Stimulated activated CD8-positive, alpha-beta memory T cell treated with anti-CD3 and anti-CD28 coated beads, Interleukin-7, amount 100 ng/mL, for 1 hour (primary cell): ENCODE measurements at regions not wholly inside any gene's neighbourhood (a gene's known extent, or its start where the extent isn't known, plus 50 kb on each side); places are given as distances from the start of the nearest gene placed in this dataset.
A peak's percentile ranks its signal among the peaks of the same experiment; 100 is the strongest.
"Not testable (repeated sequence)": the region's sequence is repeated elsewhere in the genome, so short reads cannot be mapped to it uniquely, and the experiment has no call there.

Experiments used
- DNase-seq, 2 donors: peaks; one replicate each; pipeline ENCODE4 v3.0.0-alpha.2; 2020; ENCODE audit warnings: low read depth in 2 of 2

DNA sequence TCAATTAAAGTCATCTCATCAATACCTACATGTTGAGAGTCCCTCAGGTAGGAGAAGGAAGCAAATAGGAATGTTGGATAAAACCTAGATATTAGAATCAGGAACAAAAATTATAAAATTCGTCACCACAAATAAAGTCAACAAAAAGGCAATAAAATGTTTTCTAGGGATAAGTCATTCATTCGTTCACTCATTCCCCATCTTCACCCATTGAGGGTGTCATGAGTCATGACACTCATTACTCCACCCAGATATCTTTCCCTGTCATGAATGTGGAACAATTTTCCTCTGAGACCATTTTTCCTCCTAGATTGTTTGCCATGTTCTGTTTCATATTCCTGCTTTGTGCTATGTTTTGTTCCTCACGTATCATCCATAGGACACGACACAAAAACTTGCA, 50.9 kb upstream of the OLIG3 start:
- no peak for DNase-seq

DNA sequence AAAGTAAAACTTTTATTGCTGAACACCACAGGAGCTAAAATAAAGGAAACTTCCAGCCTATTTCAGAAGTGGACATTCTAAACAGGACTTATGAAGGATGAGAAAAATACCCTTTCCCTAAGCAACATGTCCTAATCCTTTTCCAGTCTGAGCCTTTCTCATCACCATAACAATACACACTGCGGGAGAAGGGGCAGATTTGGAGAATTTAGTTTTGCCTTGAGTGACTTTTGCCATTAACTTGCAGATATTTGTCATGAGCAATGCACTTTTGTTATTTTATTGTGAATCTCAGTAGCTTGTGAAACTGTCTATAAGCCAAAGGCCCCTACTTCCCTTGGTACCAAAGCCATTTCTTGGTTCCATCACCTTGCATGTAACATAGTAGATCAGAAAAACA, 53.0 kb upstream of the OLIG3 start:
- no peak for DNase-seq

DNA sequence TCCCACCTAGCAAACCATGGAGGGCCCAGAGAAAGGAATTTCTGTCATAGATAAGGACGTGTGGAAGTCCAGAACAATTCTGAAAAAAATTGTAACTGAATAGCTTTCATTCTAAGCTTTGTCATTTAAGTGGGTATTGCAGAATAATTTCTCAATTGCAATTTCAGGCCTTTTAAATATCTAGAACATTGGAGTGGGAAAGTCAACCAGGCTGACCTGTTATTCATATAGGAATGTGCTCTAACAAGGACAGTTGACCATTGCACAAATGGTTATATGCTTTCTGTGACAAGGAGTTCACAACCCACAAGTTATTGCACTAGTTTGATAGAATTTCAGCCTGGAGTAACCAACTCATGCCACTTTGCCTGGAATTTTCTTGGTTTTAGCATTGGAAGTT, 53.4 kb upstream of the OLIG3 start:
- DNase-seq: no peak

DNA sequence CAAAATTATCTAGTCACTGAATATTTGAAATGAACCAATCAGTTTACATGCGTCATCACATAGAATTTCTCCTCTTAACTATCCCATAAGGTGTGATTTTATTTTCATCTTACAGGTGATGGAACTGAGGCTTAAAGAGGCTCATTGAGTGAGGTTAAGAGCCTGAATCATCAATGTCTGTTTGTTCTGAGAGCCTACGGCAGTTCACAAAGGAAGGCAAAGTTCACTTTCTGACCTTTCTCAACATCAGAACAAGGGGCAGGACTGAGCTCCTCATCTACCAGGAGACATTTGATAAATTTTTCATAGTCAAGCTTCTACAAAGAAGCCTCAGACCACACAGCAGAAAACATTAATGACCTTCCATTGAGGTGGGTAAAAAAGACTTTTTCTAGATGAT, 54.9 kb upstream of the OLIG3 start:
- no peak for DNase-seq

DNA sequence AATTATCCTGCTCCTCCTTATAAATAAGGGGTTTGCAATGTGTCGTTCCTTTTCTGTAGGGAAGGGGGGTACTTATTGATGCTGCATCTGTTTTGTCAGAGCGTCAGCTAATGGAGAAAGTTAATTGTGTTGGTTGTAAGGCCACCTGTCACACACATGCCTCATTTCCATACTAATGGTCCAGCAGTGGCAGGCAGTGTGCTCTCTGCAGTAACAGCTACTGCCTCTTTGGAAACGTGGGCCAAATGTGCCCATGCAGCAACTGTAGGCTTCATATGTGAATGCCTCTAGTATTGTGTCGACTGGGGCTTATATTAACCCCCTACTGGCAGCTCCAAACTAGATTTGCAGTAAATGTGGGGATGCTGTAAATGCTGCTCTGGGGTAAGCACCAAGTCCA, 56.3 kb upstream of the OLIG3 start:
- no peak for DNase-seq

DNA sequence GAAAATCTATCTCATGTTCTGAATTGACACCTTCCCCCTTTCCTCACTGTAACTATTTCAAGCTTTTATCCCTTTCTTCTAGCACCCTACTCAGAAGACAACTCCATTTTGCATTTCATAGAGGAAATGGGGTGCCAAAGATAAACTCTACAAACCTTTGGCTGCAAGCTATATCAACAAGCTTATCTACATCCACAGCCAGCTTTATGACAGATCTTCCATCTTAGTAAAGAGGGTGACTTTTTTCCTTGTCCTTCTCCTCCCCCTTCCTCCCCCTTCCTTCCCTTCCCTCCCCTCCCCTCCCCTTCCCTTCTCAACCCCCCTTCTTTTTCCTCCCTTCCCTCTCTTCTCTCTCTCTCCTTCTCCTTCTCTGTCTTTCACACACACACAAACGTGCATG, 58.0 kb upstream of the OLIG3 start:
- DNase-seq: no peak

DNA sequence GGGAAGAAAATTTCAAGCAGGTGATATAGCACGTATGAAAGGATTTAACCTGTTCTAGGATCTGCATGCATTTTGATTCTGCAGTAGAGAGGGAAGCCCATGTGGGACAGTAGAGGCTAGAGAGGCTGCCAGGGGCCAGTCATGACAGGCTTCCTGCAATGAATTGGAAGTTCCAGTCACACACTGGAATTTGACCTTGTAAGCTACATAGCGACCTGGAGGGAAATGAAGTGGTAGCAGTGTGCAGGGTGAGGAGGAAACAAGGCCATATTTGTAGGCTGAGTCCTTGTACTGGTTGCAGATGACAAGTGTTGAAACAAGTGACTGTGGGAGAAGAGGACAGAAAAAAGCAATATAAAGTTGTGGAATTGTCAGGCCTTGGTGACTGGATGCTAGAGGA, 58.6 kb upstream of the OLIG3 start:
- DNase-seq: no peak

DNA sequence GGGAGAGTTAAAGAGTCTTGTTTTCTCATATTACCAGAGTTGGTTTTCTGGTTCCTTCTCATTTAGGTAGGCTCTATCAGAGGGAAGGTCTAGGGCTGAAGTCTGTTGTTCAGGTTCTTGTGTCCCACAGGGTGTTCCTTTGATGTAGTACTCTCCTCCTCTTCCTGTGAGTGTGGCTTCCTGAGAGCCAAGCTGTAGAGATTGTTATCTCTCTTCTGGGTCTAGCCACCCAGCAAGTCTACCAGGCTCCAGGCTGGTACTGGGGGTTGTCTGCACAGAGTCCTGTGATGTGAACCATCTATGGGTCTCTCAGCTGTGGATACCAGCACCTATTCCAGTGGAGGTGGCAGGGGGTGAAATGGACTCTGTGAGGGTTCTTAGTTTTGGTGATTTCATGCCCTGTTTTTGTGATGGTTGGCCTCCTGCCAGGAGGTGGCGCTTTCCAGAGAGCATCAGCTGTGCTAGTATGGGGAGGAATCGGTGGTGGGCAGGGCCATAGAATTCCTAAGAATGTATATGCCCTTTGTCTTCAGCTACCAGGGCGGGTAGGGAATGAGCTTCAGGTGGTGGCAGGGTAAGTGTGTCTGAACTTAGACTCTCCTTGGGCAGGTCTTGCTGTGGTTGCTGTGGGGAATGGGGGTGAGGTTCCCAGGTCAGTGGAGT, 65.5 kb upstream of the OLIG3 start:
- not testable (repeated sequence) for DNase-seq

DNA sequence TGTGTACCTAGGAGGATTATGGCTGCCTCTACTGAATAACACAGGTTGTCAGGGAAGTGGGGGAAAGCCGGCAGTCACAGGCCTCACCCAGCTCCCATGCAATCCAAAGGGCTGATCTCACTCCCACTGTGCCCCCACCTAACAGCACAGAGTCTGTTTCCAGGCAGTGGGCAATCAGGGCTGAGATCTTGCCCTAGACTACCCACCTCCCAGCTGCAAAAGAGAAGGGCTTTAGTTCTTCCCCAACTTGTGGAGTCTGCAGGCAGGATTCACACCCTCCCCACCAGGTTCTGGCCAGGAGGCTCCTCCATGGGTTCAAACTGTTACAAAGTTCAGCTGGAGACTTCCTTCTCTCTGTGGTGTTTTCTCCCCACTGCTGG, 66.0 kb upstream of the OLIG3 start:
- DNase-seq: no peak

DNA sequence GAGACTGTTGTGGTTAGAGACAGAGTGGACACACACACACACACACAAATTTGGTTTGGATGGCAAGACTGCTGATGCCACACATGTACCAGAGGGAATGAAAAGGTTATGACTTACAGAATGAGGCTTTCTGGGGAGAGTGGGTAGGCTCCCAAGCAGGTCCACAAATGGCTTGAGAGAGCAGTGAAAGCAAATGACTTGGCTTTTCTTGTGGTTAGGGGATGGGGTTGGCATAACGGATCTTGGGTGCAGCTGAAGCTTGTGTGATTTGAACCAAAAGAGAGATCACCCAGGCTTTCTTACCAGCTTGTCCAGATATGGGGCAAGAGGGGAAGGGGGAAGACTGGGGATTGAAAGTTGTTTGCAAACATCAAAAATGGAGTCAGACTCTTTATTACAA, 73.9 kb upstream of the OLIG3 start:
- DNase-seq: no peak

DNA sequence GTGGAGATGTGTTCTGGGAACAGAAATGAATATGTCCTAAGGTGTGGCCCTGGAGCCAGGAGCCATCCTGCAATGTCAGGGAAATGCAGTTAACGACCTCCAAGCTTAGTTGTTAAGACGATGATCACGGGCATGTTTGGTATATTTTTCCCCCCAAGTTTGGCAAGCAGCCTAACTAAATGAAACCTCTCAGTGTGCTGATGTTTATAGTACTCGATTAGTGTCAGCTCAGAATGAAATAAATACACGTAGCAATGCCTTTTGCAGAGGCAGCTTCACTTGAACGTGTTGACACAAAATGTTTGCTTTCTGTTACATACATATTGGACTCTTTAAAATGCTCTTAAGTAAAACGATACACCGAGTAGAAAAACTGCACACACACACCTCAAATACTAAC, 76.2 kb upstream of the OLIG3 start:
- no peak for DNase-seq

DNA sequence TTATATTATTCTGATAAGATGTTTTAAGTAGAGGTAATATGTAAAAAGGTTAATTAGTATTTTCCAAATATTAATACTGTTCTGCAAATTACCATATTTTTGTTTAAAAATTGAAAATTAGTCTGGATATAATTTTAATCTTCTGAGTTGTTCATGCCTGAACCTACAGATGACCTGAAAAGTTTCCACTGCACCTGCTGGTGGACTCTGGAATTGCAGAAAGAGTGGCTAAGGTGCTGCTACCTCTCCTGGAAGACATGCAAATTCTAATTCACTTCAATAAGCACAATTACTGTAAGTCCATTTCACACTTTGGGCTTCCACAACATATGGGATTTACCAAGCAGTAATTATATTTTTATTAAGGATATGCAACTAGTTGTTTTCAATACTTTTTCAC, 77.7 kb upstream of the OLIG3 start:
- peak; percentile 18 to 50 for DNase-seq

DNA sequence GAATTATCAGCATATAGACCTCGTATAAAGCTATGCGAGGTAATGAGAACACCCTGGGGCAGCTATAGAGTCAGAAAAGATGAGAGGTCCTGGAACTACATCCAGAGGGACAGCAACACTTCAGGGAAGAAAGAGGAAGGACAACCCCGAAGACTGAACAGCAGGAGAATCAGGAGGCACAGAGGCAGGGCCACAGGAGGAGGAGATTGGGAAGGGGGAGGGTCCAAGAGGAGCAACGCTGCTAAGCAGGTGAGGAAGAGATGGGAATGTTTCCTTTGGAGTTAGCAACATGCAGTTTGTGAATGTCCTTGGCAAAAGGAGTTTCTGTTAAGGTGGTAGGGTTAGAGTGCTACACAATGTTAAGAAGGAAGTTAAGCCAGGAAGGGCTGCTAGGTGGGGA, 79.5 kb upstream of the OLIG3 start:
- no peak for DNase-seq

DNA sequence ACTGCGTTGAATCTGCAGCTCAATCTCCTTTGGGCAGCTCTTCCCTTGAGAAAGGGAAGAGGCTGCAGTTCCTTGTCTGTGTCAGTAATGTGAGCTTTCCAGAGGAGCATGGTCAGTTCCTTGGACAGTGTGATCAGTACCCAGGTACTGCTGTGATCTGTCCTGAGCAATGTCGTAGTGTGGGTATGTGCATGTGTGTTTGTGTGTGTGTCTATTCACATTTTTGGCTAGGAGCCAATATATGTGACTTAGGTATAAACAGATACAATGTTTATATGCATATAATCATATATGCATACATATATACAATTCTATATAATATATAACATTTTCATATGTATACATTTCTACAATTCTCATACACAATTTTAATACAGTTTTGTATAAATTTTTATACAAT, 85.4 kb upstream of the OLIG3 start:
- no peak for DNase-seq

DNA sequence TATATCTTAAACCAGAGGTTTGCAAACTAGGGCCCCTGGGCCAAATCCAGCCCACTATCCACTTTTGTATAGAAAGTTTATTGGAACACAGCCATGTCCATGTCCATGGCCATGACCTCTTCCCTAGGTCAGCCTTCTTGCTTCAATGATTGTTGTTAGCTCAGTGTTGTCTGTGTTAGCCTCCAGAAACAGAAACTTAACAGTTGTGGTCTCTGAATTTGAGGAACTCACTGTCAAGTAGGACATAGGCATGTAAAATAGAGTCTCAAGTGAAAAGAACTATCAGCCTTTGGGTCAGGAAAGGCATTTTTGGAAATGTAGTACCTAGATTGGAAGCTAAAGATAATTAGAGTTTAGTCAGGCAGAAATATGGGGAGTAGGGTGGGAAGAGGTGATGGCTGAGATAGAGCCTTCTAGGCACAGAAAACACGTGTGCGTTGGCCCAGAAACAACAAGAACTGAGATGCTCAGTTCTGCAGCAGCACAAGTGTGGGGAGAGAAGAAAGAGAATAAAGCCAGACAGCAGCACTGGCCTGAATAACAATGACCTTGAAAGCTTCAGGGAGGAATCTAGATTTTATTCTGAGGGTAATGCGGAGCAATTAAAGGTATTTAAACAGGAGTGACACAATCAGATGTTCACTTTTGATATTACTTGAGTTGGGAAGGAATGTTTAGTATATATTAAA, 87.0 kb upstream of the OLIG3 start:
- DNase-seq: no peak

DNA sequence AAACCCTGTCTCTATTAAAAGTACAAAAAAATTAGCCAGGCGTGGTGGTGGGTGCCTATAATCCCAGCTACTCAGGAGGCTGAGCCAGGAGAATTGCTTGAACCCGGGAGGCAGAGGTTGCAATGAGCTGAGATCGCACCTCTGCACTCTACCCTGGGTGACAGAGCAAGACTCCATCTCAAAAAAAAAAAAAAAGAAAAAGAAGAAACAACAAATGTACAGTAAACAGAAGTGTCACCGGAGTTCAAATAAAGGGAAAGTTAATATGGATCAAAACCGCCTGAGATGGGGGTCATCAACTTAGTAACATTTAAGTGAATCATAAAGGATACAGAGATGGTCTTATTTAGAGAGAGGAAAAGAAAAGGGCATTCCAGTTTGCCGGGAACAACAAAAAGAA, 89.3 kb upstream of the OLIG3 start:
- not testable (repeated sequence) for DNase-seq

DNA sequence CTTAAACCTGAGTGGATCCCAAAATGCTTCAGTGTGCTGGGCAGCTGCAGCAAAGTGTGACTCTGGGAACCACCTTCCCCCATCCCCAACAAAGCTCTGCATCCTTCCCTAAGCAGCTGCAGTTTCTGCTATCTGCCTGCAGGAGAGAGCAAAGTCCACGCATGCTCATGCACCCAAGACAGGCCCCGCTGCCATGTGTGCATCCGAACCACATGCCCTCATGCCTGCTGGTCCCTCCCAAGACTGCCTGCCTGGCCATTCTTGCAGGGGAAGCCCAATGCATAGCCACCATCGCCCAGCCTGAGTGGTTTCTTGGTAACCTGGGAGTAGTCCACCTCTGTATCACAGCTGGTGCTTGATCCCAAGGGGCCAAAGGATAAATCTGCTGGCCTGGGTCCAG, 94.3 kb upstream of the OLIG3 start:
- DNase-seq: no peak

DNA sequence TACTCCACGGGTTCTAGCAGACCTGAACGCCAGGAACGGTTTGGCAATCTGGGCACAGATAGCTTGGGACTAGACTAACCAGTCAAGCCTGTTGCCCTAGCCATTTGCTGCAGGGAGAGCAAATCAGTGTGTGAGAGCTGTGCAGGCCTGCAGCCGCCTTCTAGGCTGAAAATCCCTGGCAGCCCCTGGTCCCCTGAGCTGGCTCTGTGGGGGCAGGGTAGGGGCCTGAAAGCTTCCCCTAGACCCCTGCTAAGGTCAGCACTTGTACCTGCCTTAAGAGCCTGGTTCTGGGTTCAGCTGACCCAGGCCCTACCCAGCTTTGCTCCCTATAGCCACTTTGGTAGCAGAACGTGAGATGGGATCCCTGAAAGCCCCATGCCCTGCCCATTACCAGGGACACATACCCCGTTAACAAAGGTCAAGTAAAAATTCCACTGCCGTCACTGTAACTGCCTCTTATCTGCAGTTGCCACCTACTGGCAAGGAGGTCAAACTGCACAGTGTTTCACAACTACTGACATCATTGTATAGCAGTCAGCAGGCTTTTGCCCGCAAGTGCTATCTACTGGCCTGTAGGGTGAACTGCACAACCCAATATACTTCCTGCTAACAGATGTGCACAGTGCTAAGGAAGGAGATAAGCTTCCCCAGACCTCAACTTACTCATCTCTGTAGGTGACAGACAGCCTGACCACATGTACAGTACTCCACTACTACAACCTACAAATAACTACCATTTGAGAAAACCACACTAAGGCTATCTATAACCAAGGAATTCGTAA, 95.1 kb upstream of the OLIG3 start:
- peak in 1 of 2 donors; percentile 22 for DNase-seq

DNA sequence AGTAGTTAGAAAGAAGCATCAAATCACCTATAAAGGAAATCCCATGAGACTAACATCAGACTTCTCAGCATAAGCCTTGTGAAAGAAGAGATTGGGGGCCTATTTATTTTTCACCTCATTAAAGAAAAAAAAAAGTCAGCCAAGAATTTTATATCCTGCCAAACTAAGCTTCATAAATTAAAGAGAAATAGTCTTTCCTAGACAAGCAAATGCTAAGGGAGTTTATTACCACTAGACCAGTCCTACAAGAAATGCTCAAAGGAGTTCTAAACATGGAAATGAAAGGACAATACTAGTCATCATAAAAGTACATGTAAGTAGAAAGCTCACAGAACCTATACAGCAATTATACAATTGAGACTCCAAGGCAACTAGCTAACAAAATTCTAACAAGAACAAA, 96.5 kb upstream of the OLIG3 start:
- no peak for DNase-seq

DNA sequence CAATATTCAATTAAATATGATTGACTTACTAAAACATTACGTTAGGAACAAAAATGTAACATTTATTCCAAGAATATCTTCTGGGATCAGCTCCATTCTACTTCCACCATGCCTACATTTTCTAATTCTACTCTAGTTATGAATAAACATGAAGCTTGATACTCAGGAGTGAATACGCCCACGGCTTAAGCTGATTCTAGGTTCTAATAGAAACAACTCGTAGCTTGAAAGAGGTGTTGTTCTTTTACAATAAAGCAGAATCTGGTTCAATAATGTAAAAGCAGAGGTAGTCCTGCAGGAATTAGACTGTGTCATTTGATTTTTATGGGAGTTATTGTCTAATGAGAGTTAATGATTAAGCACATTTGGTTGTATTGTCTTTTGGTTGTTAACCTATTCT, 107.3 kb upstream of the OLIG3 start:
- no peak for DNase-seq

DNA sequence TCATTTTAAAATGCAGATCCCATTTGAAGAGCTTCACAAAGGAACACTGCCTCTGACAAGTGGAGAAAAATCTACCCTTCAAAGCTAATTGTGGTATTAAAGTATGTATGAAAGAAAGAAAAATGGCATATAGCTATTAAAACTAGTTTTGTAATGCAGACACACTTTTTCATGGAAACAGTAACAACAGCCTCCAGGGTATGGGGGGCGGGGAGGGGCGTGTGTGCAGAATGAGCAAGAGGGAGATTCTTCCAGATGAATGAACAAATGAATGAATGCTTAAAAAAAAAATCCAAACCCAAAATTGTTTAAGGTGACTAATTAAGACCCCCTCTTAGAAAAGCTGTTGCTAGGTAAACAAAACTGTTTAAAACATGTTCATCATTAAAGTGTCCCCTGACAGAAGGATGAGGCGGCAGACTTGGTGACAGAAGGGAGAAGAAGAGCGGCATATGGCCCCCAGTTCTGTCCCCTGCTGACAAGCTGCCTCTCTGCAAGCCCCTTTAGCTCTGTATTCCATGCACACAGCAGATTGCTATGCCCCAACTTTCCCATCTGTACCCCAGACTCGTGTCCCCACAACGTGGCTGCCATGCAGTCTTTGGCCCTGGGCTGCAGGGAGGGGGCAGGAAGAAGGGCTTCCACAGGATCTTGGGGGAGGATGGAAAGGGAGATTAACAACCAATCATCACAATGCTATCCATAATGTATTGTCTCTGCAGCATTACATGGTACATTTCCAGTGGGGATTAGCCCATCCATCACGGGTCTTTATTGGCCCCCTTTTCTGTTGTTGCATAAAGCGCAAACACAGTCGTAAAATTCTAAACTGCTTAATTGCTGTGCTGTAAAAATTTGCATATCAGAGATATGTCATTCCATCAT, 108.4 kb upstream of the OLIG3 start:
- no peak for DNase-seq

DNA sequence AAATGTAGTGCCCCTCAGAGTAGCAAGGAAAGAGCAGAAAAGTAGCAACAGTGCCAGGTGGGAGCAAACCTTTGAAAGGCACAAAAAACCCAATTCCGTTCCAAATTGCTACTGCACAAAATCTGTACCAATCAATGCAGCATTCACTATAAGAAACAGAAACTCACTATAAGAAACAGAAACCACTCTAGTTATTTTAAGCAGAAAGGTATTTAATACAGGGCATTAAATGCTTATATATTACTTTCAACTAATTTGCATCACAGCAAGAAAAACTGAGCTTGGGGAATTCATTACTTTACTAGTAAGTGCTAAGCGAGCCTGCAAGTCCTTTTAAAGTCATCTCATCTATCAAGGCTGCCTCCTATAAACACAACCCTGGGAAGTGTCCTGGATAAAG, 116.5 kb upstream of the OLIG3 start:
- no peak for DNase-seq
